NCI-H226 (cell line): ENCODE measurements at regions not wholly inside any gene's neighbourhood (a gene's known extent, or its start where the extent isn't known, plus 50 kb on each side); places are given as distances from the start of the nearest gene placed in this dataset.
"Not testable (repeated sequence)": the region's sequence is repeated elsewhere in the genome, so short reads cannot be mapped to it uniquely, and the experiment has no call there.

Source experiments
- DNase-seq: peaks from one replicate; pipeline ENCODE4 v3.0.0-alpha.2; 2015

DNA sequence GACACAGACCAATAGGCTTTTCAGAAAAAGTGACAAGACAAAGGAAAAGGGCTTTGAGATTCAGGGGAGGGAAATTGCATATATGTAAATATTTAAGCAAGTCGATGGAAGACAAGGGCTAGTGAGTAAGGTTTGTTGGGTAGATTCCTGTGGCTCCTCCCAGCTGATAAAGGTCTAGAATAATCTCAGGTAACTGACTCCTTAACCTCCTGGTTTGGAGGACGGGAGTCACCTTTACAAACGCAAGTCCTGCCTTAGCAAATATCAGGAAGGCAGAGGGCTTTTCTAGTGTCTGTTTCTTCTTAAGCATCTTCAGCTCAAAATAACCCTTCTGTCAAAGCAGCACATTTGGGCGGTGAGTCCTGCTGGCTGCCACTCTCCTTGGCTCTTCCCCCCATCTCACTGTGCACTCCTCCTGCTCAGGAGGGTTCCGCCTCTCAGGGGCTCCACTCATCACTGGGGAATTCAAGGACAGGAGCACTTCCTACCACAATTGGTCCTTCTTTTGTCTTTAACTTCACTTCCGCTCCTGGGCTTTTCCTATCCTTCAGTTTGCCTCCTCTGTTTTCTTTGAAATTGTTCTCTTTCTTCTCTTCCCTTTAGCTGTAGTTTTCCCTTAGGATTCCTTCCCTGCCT is 496.3 kb upstream of the KLF6 start:
- DNase-seq, result no peak

DNA sequence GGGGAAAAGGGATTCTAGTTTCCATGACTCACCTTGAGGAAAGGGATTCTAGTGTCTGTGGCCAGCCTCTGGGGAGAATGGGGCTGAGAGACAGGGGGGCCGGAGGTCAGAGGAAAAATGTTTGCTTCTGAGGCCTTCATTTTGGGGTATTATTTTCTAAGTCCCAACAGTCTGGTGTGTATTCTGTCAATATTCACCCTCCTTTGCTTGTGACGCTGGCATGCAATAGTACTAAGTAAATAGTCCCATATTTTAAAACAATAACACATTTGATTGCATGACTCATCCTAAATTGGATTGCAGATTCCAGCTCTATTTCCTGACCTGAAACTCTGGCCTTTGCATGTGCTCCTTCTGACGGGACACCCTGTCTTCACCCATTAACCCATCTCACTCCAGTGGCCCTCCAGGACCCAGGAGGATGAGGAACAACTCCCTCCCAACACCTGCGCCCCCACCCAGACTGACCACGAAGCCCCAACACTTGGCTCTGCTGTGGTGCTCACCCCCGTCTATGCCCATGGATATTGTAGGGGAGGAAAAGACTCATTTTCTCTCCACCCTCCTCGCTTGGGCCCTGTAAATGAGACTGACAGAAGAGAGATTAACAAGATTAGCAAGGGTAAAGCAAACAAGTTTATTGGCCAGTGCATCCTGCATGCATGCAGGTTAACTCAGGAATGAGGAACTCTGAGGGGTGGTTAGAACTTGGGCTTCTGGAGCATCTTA is 495.6 kb upstream of the KLF6 start:
- no peak for DNase-seq

DNA sequence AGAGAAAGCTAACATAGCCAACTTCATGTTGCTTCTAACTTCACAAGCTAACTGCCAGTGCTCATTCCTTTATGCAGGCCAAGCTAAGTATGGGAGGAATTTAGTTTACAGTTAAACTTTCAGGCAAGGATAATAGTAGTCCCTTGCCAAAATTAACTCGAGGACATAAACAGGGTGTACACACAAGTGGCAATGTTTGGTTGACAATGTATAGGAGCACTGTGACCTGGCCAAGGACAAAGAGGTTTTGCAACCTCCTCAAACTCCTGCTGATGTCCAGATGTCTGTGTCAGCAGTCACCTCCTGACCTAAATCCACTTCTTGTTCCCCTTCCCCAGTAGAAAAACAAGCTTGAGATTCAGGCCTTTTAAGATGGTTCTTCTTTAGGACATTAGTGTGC is 494.6 kb upstream of the KLF6 start:
- no peak for DNase-seq

DNA sequence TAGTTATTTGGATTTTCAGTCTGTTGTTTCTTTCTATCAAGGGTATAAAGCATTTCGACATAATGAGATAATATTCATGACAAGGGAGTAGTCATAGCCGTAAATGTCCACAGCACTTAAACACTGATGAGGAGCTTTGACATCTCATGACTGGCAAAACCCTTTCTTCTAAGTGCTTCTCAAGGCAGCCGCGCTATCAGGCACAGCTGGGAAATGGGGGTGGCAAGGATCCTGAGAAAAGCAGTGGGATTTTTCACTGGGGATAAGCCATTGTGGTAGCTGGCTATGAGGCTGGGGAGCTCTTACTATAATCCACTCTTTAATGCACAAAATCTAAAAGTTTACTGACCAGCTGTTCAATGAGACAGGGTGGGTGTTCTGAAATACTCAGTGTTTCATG is 493.2 kb upstream of the KLF6 start:
- no peak for DNase-seq

DNA sequence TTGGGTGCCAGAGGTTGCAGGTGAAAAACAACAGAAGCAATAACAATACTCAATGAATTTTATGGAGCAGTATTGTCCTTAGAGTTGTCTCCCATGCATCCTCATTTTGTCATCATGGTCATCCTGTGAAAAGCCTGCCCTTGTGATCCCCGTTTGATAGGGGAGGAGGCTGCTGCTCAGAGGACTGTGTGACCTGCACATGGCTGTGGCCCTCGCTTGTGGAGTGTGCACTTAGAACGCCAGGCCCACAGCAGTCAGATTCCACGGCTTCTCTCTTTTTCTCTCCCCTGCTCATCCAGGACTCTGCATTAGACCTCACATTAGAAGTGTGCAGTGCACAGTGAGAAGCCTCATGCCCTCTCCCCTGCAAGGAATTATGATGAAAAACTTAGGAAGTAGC is 491.1 kb upstream of the KLF6 start:
- DNase-seq, result no peak

DNA sequence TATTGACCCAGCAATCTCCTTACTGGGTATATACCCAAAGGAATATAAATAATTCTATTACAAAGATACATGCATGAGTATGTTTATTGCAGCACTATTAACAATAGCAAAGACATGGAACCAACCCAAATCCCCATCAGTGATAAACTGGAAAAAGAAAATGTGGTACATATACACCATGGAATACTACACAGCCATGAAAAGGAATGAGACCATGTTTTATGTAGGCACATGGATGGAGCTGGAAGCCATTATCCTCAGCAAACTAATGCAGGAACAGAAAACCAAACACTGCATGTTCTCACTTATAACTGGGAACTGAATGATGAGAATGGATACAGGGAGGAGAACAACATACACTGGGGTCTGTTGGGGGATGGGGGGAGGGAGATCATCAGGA is 489.7 kb upstream of the KLF6 start:
- DNase-seq, result not testable (repeated sequence)

DNA sequence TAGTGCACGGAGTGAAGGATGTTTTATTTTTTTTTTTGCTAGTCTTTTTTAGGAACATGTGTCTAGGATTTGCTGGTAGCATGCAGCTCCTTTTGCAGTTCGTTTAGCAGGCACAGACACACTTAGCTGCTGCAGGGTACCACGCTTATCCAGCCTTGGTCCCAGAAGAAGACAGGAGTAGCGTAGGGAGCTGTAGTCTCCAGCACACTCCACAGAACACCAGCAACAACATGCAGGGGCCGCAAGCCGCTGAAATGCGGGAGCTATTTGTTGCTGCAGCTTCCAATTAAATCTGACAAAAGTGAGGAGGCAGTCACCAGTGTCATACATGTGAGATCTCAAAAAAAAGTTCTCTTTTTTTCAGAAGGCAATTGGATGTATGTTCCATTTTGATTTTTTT is 486.2 kb upstream of the KLF6 start:
- no peak for DNase-seq

DNA sequence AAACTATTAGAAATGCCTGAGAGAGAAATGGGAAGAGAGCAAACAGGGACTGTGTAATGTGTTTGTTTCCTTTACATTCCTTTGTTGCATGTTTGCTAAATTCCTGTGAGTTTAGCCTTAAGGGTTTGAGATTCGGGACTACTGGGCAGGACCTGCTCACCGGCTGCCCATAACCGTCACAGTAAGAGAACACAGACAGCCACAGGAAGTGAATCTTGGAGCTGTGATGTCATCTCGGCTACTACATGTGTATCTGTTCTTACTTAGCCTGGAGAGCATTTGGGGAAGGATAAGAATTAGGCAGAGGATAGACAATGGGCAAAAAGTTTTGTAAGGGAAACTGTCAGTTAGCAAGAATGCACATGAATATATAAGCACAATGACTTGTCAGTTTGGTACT is 485.1 kb upstream of the KLF6 start:
- DNase-seq, result peak; percentile 29

DNA sequence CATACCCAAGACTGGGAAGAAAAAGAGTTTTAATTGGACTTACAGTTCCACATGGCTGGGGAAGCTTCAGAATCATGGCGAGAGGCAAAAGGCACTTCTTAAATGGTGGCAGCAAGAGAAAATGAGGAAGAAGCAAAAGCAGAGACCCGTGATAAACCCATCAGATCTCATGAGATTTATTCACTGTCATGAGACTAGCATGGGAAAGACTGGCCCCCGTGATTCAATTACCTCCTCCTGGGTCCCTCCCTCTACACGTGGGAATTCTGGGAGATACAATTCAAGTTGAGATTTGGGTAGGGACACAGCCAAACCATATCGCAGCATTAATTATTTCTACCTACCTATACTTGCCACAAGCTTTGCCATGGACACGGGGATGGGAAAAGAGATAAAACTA is 483.5 kb upstream of the KLF6 start:
- DNase-seq, result not testable (repeated sequence)

DNA sequence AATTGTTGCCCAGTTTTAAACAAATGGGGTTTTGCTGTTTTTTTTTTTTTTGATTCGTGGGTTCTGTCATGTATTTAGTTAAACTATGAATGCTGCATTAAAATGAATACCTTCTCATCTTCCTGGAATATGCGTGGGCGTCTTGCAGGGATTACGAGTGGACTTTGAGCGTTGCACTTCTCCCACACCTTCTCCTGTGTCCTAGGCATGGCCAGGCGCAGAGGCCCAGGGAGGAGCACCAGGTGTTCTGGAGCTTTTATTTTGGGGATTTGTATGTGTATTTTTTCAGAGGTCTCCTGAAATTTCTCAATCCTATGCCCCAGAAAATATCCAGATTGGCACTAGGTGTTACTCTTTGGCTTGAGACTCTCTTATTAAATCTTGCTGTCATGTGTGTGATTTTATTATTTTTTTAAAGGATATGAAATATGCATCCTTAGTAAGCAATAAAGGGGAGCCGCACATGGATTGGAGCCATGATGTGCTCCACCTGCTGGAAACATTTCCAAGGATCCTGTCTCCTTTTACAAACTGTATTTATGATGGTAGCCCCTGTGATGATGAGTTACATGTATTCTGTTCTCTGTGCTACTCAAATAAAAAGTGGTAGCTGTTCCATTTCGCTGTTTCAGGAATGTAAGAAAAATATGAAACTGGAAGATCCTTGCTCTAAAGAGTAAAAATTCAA is 482.2 kb upstream of the KLF6 start:
- DNase-seq, result no peak

DNA sequence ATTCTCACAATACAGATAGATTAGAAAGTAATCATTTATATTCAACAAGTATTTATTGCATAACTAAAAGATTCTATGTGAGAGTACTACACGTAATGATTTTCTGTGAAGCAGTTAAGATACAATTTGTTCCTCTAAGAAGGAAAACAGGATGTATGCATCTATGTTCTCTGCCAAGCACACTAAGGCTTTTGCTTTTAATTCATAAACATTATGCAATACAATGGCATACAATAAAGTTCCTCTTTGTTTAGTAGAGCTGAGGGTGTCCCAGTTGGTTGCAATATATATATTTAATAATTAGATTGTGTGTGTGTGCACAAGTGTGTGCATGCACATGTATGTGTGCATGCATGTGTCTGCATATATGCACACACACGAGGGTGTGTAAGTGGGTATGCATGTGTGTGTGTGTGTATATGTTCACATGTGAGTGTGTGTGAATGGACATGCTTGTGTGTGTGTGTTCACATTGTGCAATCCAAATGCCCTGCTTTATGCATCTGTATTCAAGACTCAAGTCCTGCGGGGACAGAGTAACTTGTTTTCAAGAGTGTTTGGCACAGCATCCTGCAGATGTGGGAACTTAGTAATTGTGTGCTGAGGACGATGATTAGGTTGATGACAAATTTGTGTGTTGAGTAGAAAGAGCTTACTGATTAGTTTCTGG is 481.5 kb upstream of the KLF6 start:
- no peak for DNase-seq

DNA sequence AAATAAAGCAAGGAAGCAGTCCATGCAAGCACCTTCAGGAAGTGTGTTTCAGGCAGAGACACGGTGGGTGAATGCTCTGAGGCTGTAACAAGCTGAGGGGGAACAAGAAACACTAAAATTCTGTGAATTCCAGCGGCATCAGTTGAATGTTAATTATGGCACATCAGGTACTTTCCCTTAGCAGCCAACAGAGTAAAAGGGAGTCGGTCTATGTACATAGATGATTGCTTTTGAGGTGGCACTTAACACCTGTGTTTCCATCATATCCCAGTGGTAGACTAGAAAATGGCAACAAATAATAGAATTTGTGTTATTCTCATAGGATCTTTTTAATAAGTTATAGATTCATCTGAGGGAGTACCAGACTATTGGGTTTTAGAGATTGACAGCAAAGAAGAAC is 481.0 kb upstream of the KLF6 start:
- no peak for DNase-seq

DNA sequence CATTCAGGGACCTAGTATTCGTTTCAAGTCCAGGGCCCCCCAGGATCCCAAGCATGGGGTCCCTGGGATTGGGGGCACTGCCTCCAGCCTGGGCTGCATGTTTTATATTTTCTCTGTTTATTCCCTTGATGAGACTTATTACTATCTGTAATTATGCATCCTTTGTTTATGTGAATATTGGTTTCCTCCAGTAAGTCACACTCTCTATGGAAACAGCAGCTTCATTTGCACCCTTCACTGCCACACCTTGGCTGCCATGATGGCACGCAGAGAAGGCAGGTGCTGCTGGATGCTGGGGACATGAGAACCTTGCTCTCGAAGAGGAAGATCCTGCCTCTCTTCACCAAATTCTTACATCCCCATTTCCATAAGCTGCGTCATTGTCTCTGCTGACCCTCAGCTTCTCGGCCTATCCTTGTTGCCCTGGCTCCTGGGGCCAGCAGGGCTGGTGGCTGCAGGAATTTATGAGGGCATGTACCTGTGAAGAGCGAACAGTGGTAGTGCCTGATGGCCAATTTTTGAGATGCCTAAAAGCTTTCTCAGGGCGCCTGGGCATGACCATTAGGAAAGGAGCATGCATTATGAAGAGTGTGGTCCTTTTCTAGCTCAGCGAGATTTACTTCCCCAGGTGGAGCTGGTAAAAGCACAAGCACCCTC is 479.3 kb upstream of the KLF6 start:
- no peak for DNase-seq

DNA sequence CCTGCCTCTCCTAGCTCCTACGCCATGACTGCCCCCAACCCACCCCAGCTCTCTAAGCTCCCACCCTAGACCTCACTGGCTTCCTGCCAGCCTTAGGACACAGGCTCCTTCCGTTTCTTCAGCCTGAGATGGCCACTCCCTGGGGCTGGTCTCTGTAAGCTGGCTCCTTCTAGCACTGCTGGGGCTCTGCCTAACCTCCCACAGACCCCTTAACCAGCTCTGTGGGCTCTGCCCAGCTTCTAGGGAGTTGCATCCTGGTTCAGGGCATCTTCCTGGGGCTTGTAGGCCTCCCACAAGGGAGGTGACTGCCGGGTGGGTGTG is 478.6 kb upstream of the KLF6 start:
- DNase-seq, result no peak

DNA sequence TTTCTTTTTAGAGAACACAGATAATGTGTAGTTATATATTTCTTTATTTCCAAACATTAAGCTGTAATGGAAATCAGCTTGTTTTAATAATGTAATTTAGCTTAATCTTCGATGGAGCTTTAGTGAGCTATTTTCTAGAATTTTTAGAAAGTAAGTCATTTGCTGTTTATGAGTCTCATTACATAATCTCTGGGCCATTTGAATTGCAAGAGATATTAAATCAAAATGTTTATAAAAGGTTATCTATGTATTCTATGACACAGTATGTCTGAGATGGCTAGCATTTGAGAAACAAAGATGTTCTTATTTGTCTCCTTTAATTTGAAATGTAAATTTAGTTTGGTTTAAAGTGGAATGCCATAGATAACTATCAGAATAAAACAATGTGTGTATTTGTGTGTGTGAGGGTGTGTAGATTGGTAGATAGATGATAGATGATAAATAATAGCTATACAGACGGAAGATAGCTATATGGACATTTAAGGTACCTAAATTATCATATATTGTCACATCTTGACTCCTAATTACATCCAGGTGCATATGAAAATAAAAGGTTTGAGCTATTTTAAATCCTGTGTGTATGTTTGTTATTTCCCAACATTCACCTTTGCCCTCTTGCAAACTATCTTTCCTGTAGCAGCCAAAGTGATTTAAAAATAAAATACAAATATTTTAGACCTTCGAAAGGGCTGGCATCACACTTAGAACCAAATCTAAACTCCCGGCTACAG is 478.0 kb upstream of the KLF6 start:
- DNase-seq, result no peak

DNA sequence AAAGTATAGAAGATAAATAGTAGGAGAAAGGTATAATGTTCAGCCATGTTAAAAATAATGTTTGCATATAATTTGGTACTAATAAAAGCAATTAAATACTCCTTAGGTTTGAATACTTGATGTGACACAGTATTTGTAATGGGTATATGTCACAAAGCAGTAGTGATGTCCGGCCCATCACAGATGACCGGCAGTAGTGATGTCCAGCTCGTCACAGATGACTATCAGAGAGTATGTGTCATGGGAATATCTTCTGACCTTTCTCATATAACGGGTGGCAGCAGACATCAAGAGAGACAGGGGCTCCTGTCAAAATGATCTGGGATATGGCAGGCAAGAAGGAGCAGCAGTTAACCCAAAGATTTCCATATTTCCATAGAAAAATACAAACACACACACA is 477.4 kb upstream of the KLF6 start:
- no peak for DNase-seq

DNA sequence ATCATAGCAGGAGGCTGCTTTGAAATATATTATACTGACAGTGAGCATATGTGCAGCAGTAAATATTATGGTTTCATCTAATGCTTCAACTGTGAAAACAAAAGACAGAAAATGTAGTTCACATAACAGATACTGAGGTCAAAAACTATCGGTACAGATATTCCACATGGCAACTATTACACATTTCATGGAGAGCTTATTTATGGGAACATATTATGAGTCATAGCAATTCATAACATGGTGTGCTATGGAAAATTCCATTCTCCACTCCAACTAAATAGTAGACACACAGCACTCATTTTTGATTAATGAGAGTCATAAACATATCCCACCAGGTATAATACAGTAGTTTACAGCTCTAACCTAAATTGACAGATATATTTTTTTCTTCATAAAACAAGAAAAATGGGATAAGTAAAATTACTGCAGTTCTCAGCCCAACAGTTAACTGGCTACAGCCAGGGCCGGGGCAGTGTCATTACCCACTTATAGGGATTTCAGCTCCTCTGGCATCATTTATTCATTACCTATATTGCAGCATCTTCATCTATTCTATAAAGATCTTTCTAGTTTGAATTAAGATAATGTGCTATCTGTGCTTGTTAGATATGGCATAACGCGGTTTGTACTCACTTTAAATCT is 475.6 kb upstream of the KLF6 start:
- no peak for DNase-seq

DNA sequence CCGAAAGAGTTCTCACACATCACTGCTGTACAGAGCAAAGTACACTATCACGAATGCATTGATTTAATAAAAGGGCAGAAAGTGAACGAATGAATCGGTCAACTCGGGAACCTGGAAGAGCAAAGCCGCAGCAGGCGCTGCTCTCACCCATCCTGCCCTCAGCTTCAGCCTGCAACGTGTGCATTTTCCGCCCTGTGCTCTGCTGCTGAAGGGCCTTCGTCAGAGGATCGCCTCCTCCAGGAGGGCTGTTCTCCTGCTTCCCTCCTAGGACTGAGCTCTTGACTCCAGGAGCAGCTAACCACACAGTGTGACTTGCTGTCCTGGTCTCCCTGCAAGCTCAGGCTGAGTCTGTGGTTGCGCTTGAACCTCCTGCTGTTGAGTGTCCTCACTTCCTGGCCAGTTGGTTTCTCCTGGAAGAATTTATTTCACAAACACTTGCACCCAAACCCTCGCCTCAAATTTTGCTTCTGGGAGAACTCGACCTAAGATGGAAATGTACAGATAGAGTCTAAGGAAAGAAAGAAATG is 473.0 kb upstream of the KLF6 start:
- DNase-seq, result no peak

DNA sequence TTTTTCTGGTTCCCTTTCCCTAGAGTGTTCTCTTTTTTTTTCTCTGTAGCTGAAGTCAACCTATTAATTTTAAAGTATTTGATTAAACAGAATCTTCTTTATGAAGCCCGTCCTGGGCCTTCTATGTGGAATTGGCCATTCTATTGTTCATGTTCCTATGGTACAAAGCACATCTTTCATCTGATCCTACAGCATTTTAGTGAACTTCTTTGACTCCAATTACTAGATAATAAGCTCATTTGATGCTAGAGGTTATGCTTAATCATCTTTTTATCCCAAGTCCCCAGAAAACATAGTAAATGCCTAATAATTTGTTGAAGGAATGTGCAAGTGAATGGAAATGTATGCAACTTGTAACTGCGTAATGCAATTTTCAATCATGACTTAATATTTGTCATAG is 472.0 kb upstream of the KLF6 start:
- DNase-seq, result no peak

DNA sequence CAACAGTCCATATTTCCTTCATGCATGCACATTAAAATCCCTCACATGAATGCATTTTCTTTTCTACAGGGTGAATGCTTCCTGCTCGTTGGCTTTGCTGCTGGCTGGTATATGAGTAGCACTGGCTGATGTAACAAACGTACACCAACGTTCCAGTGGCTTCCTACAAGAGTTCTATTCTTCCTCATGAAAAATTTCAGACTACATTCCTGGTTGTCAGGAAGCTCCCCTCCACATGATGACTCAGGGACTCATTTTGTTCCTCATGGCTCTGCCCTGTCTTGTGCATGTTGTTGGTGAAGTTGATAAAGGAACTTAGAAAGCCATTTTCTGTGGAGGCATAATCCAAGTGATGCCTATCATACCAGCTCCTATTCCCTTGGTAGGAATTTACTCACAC is 470.7 kb upstream of the KLF6 start:
- peak; percentile 26 for DNase-seq

DNA sequence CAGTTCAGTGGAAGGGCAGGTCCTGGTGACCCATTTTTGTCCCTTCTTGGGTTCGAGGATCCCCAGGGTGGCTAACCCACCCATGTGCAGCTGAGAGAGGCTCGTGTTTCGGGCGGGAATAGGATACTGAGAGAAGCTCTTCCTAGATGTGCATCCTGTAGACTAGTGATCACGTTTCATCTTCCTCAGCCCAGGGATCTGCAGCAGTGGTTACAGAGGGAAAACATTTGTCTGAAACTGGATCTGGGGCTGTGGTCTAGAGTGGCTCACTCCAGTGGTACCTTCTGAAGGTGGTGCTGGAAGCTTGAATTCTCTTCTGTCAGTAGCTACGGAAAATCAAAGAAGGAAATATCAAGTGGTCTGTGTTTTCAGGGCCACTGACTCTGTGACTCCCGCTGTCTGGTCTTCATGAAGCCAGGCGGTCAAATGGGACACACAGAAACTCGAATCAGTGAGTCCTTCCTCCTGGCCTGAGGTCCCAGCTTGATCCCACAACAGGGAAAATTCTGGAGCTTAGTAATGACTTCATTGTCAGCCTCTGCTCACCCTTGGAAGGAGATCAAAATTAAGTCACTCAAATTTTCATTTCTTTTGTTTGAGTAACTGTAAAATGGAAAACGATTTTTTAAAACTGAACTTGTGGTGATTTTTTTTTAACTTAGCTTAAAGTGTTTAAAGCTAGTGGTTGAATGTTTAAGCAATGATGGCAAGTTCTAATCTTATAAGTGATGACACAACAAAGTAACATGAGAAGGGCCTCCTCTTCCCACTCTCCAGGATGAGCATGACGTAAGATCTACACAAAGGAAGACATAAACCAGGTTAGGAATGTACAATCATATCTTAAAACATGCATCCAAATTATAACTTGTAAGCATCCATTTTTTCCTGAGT is 469.3 kb upstream of the KLF6 start:
- DNase-seq, result peak; percentile 61
